ENCODE measurements at regions not wholly inside any gene's neighbourhood (a gene's known extent, or its start where the extent isn't known, plus 50 kb on each side); places are given as distances from the start of the nearest gene placed in this dataset.

- TF ChIP-seq, protein P1, sequence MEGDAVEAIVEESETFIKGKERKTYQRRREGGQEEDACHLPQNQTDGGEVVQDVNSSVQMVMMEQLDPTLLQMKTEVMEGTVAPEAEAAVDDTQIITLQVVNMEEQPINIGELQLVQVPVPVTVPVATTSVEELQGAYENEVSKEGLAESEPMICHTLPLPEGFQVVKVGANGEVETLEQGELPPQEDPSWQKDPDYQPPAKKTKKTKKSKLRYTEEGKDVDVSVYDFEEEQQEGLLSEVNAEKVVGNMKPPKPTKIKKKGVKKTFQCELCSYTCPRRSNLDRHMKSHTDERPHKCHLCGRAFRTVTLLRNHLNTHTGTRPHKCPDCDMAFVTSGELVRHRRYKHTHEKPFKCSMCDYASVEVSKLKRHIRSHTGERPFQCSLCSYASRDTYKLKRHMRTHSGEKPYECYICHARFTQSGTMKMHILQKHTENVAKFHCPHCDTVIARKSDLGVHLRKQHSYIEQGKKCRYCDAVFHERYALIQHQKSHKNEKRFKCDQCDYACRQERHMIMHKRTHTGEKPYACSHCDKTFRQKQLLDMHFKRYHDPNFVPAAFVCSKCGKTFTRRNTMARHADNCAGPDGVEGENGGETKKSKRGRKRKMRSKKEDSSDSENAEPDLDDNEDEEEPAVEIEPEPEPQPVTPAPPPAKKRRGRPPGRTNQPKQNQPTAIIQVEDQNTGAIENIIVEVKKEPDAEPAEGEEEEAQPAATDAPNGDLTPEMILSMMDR (IDR thresholded peaks at IDR 0.05) = no peak
- no peak for TF ChIP-seq EP300 (IDR thresholded peaks at IDR 0.05)
Observed at GRCh38 chr10:59479426-59479825, 117.1 kb upstream of the FAM13C start.
